ENCODE measurements at regions not wholly inside any gene's neighbourhood (a gene's known extent, or its start where the extent isn't known, plus 50 kb on each side); places are given as distances from the start of the nearest gene placed in this dataset.

DNA sequence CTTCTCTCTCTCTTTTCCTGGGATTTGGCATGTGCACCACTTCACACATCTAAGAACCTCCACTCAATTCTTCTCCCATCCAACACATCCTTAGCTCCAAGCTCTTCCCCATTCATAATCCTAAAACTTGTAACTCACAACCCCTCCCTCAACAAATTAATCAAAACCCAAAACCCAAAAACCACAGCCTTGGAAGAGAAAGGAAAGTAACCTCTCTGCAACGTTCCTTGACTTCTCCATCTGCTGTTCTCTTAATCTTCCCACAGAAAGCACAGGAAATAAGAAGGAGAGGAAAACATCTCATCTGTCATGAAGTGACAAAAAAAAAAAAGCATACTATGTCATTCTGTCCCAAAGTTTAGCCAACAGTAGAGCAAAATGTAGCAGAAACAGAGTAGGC is 66.2 kb downstream of the DRD1 start:
- H3K4me3 ChIP-seq (ENCODE audit: low read length) = no peak overlapping the region
- H3K9me3 ChIP-seq (ENCODE audit: insufficient read depth, low read depth, low read length) = no peaks in the 10 kb centered on the region; the same call in 1 of the 2 replicates
- no peak overlapping the region for H3K9ac ChIP-seq (ENCODE audit: low read depth, low read length)
- no peak overlapping the region for H3K27ac ChIP-seq (ENCODE audit: low read depth, low read length)
- H3K36me3 ChIP-seq (ENCODE audit: insufficient read depth, low read length) = no peaks in the 10 kb centered on the region
- no peaks in the 10 kb centered on the region for H3K27me3 ChIP-seq (ENCODE audit: insufficient read depth, low read length)
- no CpG with 5 or more reads among the region's 1 CpG for WGBS
- H3K4me1 ChIP-seq (ENCODE audit: insufficient read depth, low read length) = no peaks in the 10 kb centered on the region

DNA sequence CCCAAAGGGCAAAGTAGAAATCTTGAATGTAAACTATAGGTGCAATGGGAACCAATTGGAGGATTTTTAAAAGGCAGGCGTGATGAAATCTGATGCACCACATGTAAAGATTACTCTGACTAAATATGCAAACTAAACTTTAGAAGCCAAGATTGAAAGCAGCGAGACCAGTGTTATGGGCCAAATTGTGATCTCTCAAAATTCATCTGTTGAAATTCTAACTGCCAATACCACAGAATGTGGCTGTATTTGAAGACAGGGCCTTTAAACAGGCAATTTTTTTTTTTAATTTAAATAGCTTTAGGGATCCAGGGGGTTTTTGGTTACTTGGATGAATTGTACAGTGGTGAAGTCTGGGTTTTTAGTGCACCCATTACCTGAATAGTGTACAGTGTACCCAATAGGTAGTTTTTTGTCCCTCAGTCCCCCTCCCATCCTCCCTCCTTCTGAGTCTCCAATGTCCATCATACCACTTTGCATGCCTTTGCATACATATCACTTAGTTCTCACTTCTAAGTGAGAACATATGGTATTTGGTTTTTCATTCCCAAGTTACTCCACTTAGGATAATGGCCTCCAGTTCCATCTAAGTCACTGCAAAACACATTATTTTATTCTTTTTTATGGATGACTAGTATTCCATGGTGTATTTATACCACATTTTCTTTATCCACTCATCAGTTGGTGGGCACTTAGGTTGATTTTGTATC is 69.7 kb downstream of the DRD1 start:
- Histone ChIP-seq H3K36me3 (ENCODE audit: insufficient read depth, low read length) (no peaks in the 10 kb centered on the region), H3K4me3 (ENCODE audit: low read length) (no peak overlapping the region), H3K27me3 (ENCODE audit: insufficient read depth, low read length) (no peaks in the 10 kb centered on the region), H3K9ac (ENCODE audit: low read depth, low read length) (no peak overlapping the region), H3K27ac (ENCODE audit: low read depth, low read length) (no peak overlapping the region), H3K4me1 (ENCODE audit: insufficient read depth, low read length) (no peaks in the 10 kb centered on the region), H3K9me3 (ENCODE audit: insufficient read depth, low read depth, low read length) (no peaks in the 10 kb centered on the region)
- 94% methylated on average over 2 of the region's 2 CpGs for WGBS

DNA sequence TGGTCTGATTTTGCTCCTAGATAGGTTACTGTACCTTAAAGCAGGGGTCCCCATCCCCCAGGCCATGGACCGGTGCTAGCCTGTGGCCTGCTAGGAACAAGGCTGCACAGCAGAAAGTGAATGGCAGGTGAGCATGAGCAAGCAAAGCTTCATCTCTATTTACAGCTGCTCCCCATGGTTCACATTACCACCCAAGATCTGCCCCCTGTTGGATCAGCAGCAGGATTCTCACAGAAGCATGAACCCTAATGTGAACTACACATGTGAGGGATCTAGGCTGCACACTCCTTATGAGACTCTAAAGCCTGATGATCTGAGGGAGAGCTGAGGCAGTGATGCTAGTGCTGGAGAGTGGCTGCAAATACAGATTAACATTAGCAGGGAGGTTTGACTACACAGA is 78.1 kb downstream of the DRD1 start:
- Histone ChIP-seq H3K4me1 (ENCODE audit: insufficient read depth, low read length) (no peaks in the 10 kb centered on the region), H3K36me3 (ENCODE audit: insufficient read depth, low read length) (no peaks in the 10 kb centered on the region), H3K9me3 (ENCODE audit: insufficient read depth, low read depth, low read length) (no peaks in the 10 kb centered on the region), H3K9ac (ENCODE audit: low read depth, low read length) (no peak overlapping the region), H3K27me3 (ENCODE audit: insufficient read depth, low read length) (no peaks in the 10 kb centered on the region), H3K27ac (ENCODE audit: low read depth, low read length) (no peak overlapping the region), H3K4me3 (ENCODE audit: low read length) (no peak overlapping the region)
- 91% methylated on average over 1 of the region's 1 CpG for WGBS

DNA sequence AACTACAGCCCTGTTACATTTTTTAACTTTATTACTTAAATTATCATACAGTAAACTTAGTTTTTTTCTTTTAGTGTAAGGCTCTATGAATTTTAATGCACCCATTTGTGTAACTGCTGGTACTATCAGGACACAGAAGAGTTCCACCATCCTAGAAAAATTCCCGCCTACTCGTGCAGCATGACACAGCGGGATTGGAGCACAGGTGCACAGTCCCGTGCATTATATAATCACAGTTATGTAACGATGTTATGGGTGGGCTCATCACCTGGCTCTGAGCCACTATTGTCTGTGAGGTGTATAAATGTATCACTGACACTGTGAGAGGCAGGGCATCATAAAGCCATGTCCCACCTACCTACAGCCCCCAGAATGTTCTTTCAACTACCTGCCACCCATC is 80.7 kb downstream of the DRD1 start:
- 97% methylated on average over 5 of the region's 5 CpGs for WGBS
- Histone ChIP-seq H3K9ac (ENCODE audit: low read depth, low read length) (no peak overlapping the region), H3K4me3 (ENCODE audit: low read length) (no peak overlapping the region), H3K27me3 (ENCODE audit: insufficient read depth, low read length) (no peaks in the 10 kb centered on the region), H3K36me3 (ENCODE audit: insufficient read depth, low read length) (no peaks in the 10 kb centered on the region), H3K9me3 (ENCODE audit: insufficient read depth, low read depth, low read length) (no peaks in the 10 kb centered on the region), H3K4me1 (ENCODE audit: insufficient read depth, low read length) (no peaks in the 10 kb centered on the region), H3K27ac (ENCODE audit: low read depth, low read length) (no peak overlapping the region)

DNA sequence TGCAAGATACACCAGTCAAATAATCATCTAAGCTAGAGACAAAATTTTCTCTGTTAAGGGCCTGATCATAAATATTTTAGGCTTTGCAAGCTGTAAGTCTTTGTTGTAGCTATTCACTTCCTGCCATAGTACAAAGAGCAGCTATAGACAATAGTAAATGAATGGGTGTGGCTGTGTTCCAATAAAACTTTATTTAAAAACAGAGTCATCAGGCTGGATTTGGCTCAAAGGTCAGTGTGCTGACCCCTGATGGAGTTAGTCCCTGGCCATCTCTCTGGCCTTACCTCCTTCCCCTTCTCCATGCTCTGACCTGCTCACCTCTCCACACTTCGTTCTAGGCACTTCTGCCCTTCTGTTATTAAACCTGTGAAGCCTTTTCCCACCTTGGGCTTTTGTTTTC is 86.0 kb downstream of the DRD1 start:
- H3K4me1 ChIP-seq (ENCODE audit: insufficient read depth, low read length) = peaks cover 1% of the 10 kb centered on the region; the same call in 1 of the 2 replicates
- H3K9me3 ChIP-seq (ENCODE audit: insufficient read depth, low read depth, low read length) = no peaks in the 10 kb centered on the region
- no peaks in the 10 kb centered on the region for H3K36me3 ChIP-seq (ENCODE audit: insufficient read depth, low read length)
- no peak overlapping the region for H3K4me3 ChIP-seq (ENCODE audit: low read length)
- no peaks in the 10 kb centered on the region for H3K27me3 ChIP-seq (ENCODE audit: insufficient read depth, low read length)
- no peak overlapping the region for H3K9ac ChIP-seq (ENCODE audit: low read depth, low read length)
- 96% methylated on average over 1 of the region's 1 CpG for WGBS
- no peak overlapping the region for H3K27ac ChIP-seq (ENCODE audit: low read depth, low read length)

DNA sequence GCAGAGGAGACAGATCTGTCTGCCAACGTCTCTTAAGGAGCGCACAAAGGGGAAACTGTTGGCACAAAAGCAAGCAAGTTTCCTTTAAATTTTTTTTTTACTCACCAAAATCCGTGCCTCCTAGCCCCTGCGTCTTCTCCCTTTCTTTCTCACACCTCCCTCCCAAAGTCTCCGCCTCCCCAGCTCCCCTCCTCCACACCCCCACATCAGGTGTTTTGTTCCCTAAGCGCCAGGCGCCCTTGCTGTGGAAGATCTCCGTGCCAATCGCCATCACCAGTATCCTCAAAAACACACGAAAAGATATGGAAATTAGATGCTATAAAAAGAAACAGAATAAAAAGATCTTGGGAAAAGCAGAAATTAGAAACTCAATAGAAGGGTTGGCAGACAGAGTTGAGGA is 87.6 kb downstream of the DRD1 start:
- Histone ChIP-seq H3K27me3 (ENCODE audit: insufficient read depth, low read length) (no peaks in the 10 kb centered on the region), H3K4me3 (ENCODE audit: low read length) (no peak overlapping the region), H3K9ac (ENCODE audit: low read depth, low read length) (no peak overlapping the region), H3K9me3 (ENCODE audit: insufficient read depth, low read depth, low read length) (no peaks in the 10 kb centered on the region), H3K36me3 (ENCODE audit: insufficient read depth, low read length) (no peaks in the 10 kb centered on the region), H3K4me1 (ENCODE audit: insufficient read depth, low read length) (peaks cover 8% of the 10 kb centered on the region; the same call in 1 of the 2 replicates), H3K27ac (ENCODE audit: low read depth, low read length) (no peak overlapping the region)
- 67% methylated on average over 7 of the region's 10 CpGs for WGBS

DNA sequence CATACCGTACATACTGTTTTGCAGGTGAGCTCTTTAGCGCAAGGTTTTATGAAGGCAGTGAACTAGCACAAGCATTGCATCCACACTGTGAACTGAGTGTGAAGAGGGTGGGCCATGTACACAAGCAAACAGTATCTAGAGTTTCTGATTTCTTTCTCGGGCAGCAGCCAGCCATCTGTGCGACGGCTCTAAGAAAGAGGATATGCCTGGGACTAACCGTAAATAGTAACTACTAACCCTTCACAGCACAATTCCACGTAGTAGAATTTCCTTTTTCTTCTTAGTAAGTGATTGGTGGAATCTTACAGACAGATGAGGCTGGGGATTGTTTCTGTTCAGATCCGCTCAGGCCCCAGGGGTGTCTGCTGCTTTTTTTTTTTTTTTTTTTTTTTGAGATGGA is 89.0 kb downstream of the DRD1 start:
- Histone ChIP-seq H3K27ac (ENCODE audit: low read depth, low read length) (no peak overlapping the region), H3K27me3 (ENCODE audit: insufficient read depth, low read length) (no peaks in the 10 kb centered on the region), H3K4me1 (ENCODE audit: insufficient read depth, low read length) (peaks cover 8% of the 10 kb centered on the region; the same call in 1 of the 2 replicates), H3K4me3 (ENCODE audit: low read length) (no peak overlapping the region), H3K9ac (ENCODE audit: low read depth, low read length) (no peak overlapping the region), H3K9me3 (ENCODE audit: insufficient read depth, low read depth, low read length) (no peaks in the 10 kb centered on the region), H3K36me3 (ENCODE audit: insufficient read depth, low read length) (no peaks in the 10 kb centered on the region)
- WGBS = 88% methylated on average over 7 of the region's 8 CpGs

DNA sequence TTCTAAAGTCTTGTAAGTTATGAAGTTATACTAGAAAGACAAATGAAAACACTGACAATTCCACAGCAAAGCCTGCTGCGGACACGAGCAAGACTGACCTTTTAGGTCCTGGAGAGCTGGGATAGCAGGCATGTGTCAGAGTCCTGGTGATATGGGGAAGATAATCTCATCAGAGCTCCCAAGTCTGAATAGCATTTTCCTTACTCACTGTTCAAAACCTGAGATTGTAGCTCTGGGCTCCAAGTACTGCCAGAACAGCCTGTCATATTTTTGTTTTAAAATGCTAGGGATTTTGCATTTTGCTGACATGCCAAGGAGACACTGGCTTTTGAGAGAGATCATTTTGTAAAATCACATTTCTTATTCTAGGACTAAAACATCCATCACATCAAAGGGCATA is 90.1 kb downstream of the DRD1 start:
- H3K4me3 ChIP-seq (ENCODE audit: low read length) = no peak overlapping the region
- peaks cover 8% of the 10 kb centered on the region; the same call in 1 of the 2 replicates for H3K4me1 ChIP-seq (ENCODE audit: insufficient read depth, low read length)
- H3K36me3 ChIP-seq (ENCODE audit: insufficient read depth, low read length) = no peaks in the 10 kb centered on the region
- 93% methylated on average over 2 of the region's 2 CpGs for WGBS
- no peak overlapping the region for H3K9ac ChIP-seq (ENCODE audit: low read depth, low read length)
- no peak overlapping the region for H3K27ac ChIP-seq (ENCODE audit: low read depth, low read length)
- H3K27me3 ChIP-seq (ENCODE audit: insufficient read depth, low read length) = no peaks in the 10 kb centered on the region
- H3K9me3 ChIP-seq (ENCODE audit: insufficient read depth, low read depth, low read length) = no peaks in the 10 kb centered on the region

DNA sequence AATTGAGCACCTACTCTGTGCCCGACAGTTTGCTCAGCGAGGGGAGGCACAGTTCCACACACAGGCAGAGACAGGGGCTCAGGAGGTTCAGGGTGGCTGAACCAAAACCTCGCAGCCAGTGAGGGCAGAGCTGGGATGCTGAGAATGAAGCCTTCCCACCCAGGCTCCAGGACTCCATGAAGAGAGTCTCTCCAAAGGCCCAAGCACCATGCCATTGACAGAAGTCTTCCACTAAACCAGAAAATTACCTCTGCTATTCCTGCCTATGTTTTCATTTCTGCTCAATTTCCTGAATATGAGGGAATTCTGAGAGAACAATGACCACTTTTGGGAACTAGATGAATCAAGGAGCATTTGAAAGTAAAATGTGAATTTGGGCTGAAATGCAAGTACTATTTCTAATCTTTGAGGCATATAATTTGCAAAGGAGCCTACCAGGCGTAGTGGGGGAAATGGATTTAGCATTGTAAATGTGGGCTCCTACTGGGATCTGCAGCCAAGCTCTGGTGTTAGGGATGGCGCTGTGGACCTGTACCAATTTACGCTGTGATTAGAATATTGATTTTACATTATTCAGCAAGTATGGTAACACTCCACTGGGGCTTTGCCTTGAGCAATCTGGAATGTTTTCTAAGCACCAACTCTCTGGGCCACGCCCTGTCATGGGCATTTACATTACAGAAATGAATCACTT is 91.9 kb downstream of the DRD1 start:
- Histone ChIP-seq H3K4me3 (ENCODE audit: low read length) (no peak overlapping the region), H3K9me3 (ENCODE audit: insufficient read depth, low read depth, low read length) (no peaks in the 10 kb centered on the region), H3K27me3 (ENCODE audit: insufficient read depth, low read length) (no peaks in the 10 kb centered on the region), H3K27ac (ENCODE audit: low read depth, low read length) (no peak overlapping the region), H3K4me1 (ENCODE audit: insufficient read depth, low read length) (peaks cover 18% of the 10 kb centered on the region), H3K36me3 (ENCODE audit: insufficient read depth, low read length) (no peaks in the 10 kb centered on the region), H3K9ac (ENCODE audit: low read depth, low read length) (no peak overlapping the region)
- 88% methylated on average over 7 of the region's 7 CpGs for WGBS

DNA sequence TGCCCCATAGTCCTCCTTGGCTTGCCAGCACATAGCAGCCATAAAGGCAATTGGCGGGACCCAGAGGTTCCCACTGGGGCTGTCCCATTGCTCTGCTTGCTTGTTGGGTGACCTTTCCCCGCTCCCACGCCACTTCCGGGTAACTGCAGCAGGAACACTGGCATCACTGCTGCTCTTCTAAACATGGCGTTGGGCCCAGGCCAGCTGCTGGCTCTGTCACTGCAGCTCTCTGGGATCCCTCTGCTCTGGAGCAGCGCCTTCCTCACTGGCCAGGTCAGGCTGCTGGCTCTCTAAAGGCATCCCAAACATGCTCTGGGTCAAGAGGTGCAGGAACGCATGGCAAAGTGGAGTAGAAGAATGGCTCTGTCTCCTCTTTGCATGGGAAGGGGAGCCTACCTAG is 92.9 kb downstream of the DRD1 start:
- peaks cover 22% of the 10 kb centered on the region for H3K4me1 ChIP-seq (ENCODE audit: insufficient read depth, low read length)
- H3K27ac ChIP-seq (ENCODE audit: low read depth, low read length) = no peak overlapping the region
- H3K4me3 ChIP-seq (ENCODE audit: low read length) = no peak overlapping the region
- H3K9ac ChIP-seq (ENCODE audit: low read depth, low read length) = no peak overlapping the region
- H3K36me3 ChIP-seq (ENCODE audit: insufficient read depth, low read length) = no peaks in the 10 kb centered on the region
- H3K9me3 ChIP-seq (ENCODE audit: insufficient read depth, low read depth, low read length) = no peaks in the 10 kb centered on the region
- 78% methylated on average over 7 of the region's 7 CpGs for WGBS
- H3K27me3 ChIP-seq (ENCODE audit: insufficient read depth, low read length) = no peaks in the 10 kb centered on the region

DNA sequence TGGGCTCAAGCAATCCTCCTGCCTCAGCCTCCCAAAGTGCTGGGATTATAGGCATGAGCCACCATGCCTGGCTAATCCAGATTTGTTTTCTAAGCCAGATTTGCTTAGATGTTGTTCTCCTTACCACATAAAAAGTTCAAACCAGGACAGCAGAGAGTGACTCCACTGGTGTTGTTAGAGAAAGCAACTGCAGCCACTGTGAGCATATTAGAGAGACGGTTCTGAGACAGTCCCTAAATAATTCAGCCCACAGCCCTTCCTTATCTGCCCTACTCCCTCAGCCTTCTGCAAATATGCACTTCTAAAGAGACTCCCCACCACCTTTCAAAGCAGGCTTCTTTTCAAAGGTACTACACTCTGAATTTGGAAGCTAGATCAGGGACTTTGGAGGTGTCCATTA is 96.1 kb downstream of the DRD1 start:
- Histone ChIP-seq H3K36me3 (ENCODE audit: insufficient read depth, low read length) (no peaks in the 10 kb centered on the region), H3K9ac (ENCODE audit: low read depth, low read length) (no peak overlapping the region), H3K4me1 (ENCODE audit: insufficient read depth, low read length) (peaks cover 21% of the 10 kb centered on the region), H3K9me3 (ENCODE audit: insufficient read depth, low read depth, low read length) (no peaks in the 10 kb centered on the region), H3K27me3 (ENCODE audit: insufficient read depth, low read length) (no peaks in the 10 kb centered on the region), H3K4me3 (ENCODE audit: low read length) (no peak overlapping the region), H3K27ac (ENCODE audit: low read depth, low read length) (no peak overlapping the region)
- WGBS = 46% methylated on average over 1 of the region's 1 CpG

All from HUES64 (cell line).